ENCODE measurements at regions not wholly inside any gene's neighbourhood (a gene's known extent, or its start where the extent isn't known, plus 50 kb on each side); places are given as distances from the start of the nearest gene placed in this dataset.

- H3K27me3 Mint-ChIP-seq (ENCODE audit: insufficient read depth), result peaks cover 12% of the 10 kb centered on the region
- no peaks in the 10 kb centered on the region for H3K9me3 Mint-ChIP-seq
- intact Hi-C loops (cut with micrococcal nuclease), result no loop called here
- no peaks in the 10 kb centered on the region for H3K4me1 Mint-ChIP-seq (ENCODE audit: low read depth)
- H3K4me3 Mint-ChIP-seq, result no peak overlapping the region
- no peak overlapping the region for H3K27ac Mint-ChIP-seq
- no peak for DNase-seq (ENCODE audit: low spot score)
- H3K36me3 Mint-ChIP-seq (ENCODE audit: low read depth), result no peaks in the 10 kb centered on the region
Measured at GRCh38 chr9:126112135-126112720, 214.4 kb upstream of the MVB12B start.

GRCh38 chr9:126113176-126113575, 213.5 kb upstream of the MVB12B start:
- Mint-ChIP-seq H3K27ac (no peak overlapping the region), H3K4me1 (ENCODE audit: low read depth) (no peaks in the 10 kb centered on the region), H3K4me3 (no peak overlapping the region), H3K36me3 (ENCODE audit: low read depth) (no peaks in the 10 kb centered on the region), H3K9me3 (no peaks in the 10 kb centered on the region), H3K27me3 (ENCODE audit: insufficient read depth) (peaks cover 12% of the 10 kb centered on the region)
- DNase-seq (ENCODE audit: low spot score), result no peak
- intact Hi-C loops (cut with micrococcal nuclease), result no loop called here

GRCh38 chr9:126113756-126114408, 212.7 kb upstream of the MVB12B start:
- intact Hi-C loops (cut with micrococcal nuclease), result no loop called here
- Mint-ChIP-seq H3K27me3 (ENCODE audit: insufficient read depth) (peaks cover 7% of the 10 kb centered on the region), H3K27ac (no peak overlapping the region), H3K9me3 (no peaks in the 10 kb centered on the region), H3K36me3 (ENCODE audit: low read depth) (no peaks in the 10 kb centered on the region), H3K4me3 (no peak overlapping the region), H3K4me1 (ENCODE audit: low read depth) (no peaks in the 10 kb centered on the region)
- no peak for DNase-seq (ENCODE audit: low spot score)

- intact Hi-C loops (cut with micrococcal nuclease), result no loop called here
- H3K4me1 Mint-ChIP-seq (ENCODE audit: low read depth), result no peaks in the 10 kb centered on the region
- no peak overlapping the region for H3K27ac Mint-ChIP-seq
- H3K4me3 Mint-ChIP-seq, result no peak overlapping the region
- peaks cover 4% of the 10 kb centered on the region for H3K27me3 Mint-ChIP-seq (ENCODE audit: insufficient read depth)
- no peaks in the 10 kb centered on the region for H3K36me3 Mint-ChIP-seq (ENCODE audit: low read depth)
- H3K9me3 Mint-ChIP-seq, result no peaks in the 10 kb centered on the region
- no peak for DNase-seq (ENCODE audit: low spot score)
Measured at GRCh38 chr9:126114409-126114760, 212.2 kb upstream of the MVB12B start.

- H3K27me3 Mint-ChIP-seq (ENCODE audit: insufficient read depth), result peaks cover 4% of the 10 kb centered on the region
- H3K9me3 Mint-ChIP-seq, result no peaks in the 10 kb centered on the region
- no peak overlapping the region for H3K27ac Mint-ChIP-seq
- no peak for DNase-seq (ENCODE audit: low spot score)
- no peaks in the 10 kb centered on the region for H3K4me1 Mint-ChIP-seq (ENCODE audit: low read depth)
- intact Hi-C loops (cut with micrococcal nuclease), result no loop called here
- no peak overlapping the region for H3K4me3 Mint-ChIP-seq
- H3K36me3 Mint-ChIP-seq (ENCODE audit: low read depth), result no peaks in the 10 kb centered on the region
Measured at GRCh38 chr9:126114850-126115460, 211.7 kb upstream of the MVB12B start.

- Mint-ChIP-seq H3K27ac (no peak overlapping the region), H3K4me3 (no peak overlapping the region), H3K4me1 (ENCODE audit: low read depth) (no peaks in the 10 kb centered on the region), H3K27me3 (ENCODE audit: insufficient read depth) (peaks cover 5% of the 10 kb centered on the region), H3K9me3 (no peaks in the 10 kb centered on the region), H3K36me3 (ENCODE audit: low read depth) (no peaks in the 10 kb centered on the region)
- intact Hi-C loops (cut with micrococcal nuclease), result no loop called here
- DNase-seq (ENCODE audit: low spot score), result no peak
Measured at GRCh38 chr9:126116351-126117157, 210.1 kb upstream of the MVB12B start.

- H3K27ac Mint-ChIP-seq, result no peak overlapping the region
- intact Hi-C loops (cut with micrococcal nuclease), result no loop called here
- peaks cover 5% of the 10 kb centered on the region for H3K27me3 Mint-ChIP-seq (ENCODE audit: insufficient read depth)
- H3K9me3 Mint-ChIP-seq, result no peaks in the 10 kb centered on the region
- no peak for DNase-seq (ENCODE audit: low spot score)
- no peak overlapping the region for H3K4me3 Mint-ChIP-seq
- H3K36me3 Mint-ChIP-seq (ENCODE audit: low read depth), result no peaks in the 10 kb centered on the region
- no peaks in the 10 kb centered on the region for H3K4me1 Mint-ChIP-seq (ENCODE audit: low read depth)
Measured at GRCh38 chr9:126117158-126117425, 209.5 kb upstream of the MVB12B start.

- no peaks in the 10 kb centered on the region for H3K9me3 Mint-ChIP-seq
- intact Hi-C loops (cut with micrococcal nuclease), result no loop called here
- DNase-seq (ENCODE audit: low spot score), result no peak
- peaks cover 5% of the 10 kb centered on the region for H3K27me3 Mint-ChIP-seq (ENCODE audit: insufficient read depth)
- H3K4me3 Mint-ChIP-seq, result no peak overlapping the region
- no peaks in the 10 kb centered on the region for H3K4me1 Mint-ChIP-seq (ENCODE audit: low read depth)
- H3K27ac Mint-ChIP-seq, result no peak overlapping the region
- H3K36me3 Mint-ChIP-seq (ENCODE audit: low read depth), result no peaks in the 10 kb centered on the region
Measured at GRCh38 chr9:126117631-126118030, 209.0 kb upstream of the MVB12B start.

- Mint-ChIP-seq H3K27ac (no peak overlapping the region), H3K36me3 (ENCODE audit: low read depth) (no peaks in the 10 kb centered on the region), H3K4me3 (no peak overlapping the region), H3K4me1 (ENCODE audit: low read depth) (no peaks in the 10 kb centered on the region), H3K9me3 (no peaks in the 10 kb centered on the region), H3K27me3 (ENCODE audit: insufficient read depth) (peaks cover 9% of the 10 kb centered on the region)
- intact Hi-C loops (cut with micrococcal nuclease), result no loop called here
- DNase-seq (ENCODE audit: low spot score), result no peak
Measured at GRCh38 chr9:126119731-126120130, 206.9 kb upstream of the MVB12B start.

- Mint-ChIP-seq H3K9me3 (no peaks in the 10 kb centered on the region), H3K4me1 (ENCODE audit: low read depth) (no peaks in the 10 kb centered on the region), H3K27me3 (ENCODE audit: insufficient read depth) (peaks cover 5% of the 10 kb centered on the region), H3K27ac (no peak overlapping the region), H3K36me3 (ENCODE audit: low read depth) (no peaks in the 10 kb centered on the region), H3K4me3 (no peak overlapping the region)
- DNase-seq (ENCODE audit: low spot score), result no peak
- intact Hi-C loops (cut with micrococcal nuclease), result no loop called here
Measured at GRCh38 chr9:126122901-126123616, 203.6 kb upstream of the MVB12B start.

GRCh38 chr9:126123927-126124326, 202.7 kb upstream of the MVB12B start:
- no peaks in the 10 kb centered on the region for H3K9me3 Mint-ChIP-seq
- H3K4me1 Mint-ChIP-seq (ENCODE audit: low read depth), result no peaks in the 10 kb centered on the region
- no peak for DNase-seq (ENCODE audit: low spot score)
- peaks cover 5% of the 10 kb centered on the region for H3K27me3 Mint-ChIP-seq (ENCODE audit: insufficient read depth)
- no peaks in the 10 kb centered on the region for H3K36me3 Mint-ChIP-seq (ENCODE audit: low read depth)
- H3K27ac Mint-ChIP-seq, result no peak overlapping the region
- no peak overlapping the region for H3K4me3 Mint-ChIP-seq
- intact Hi-C loops (cut with micrococcal nuclease), result no loop called here

- H3K4me3 Mint-ChIP-seq, result no peak overlapping the region
- no peak overlapping the region for H3K27ac Mint-ChIP-seq
- H3K36me3 Mint-ChIP-seq (ENCODE audit: low read depth), result no peaks in the 10 kb centered on the region
- H3K27me3 Mint-ChIP-seq (ENCODE audit: insufficient read depth), result peaks cover 7% of the 10 kb centered on the region
- H3K4me1 Mint-ChIP-seq (ENCODE audit: low read depth), result no peaks in the 10 kb centered on the region
- DNase-seq (ENCODE audit: low spot score), result no peak
- intact Hi-C loops (cut with micrococcal nuclease), result no loop called here
- H3K9me3 Mint-ChIP-seq, result no peaks in the 10 kb centered on the region
Measured at GRCh38 chr9:126125177-126125576, 201.5 kb upstream of the MVB12B start.

GRCh38 chr9:126125577-126125976, 201.1 kb upstream of the MVB12B start:
- Mint-ChIP-seq H3K4me3 (no peak overlapping the region), H3K27me3 (ENCODE audit: insufficient read depth) (peaks cover 6% of the 10 kb centered on the region), H3K9me3 (no peaks in the 10 kb centered on the region), H3K27ac (no peak overlapping the region), H3K36me3 (ENCODE audit: low read depth) (no peaks in the 10 kb centered on the region), H3K4me1 (ENCODE audit: low read depth) (no peaks in the 10 kb centered on the region)
- DNase-seq (ENCODE audit: low spot score), result no peak
- intact Hi-C loops (cut with micrococcal nuclease), result no loop called here
